ENCODE measurements at regions not wholly inside any gene's neighbourhood (a gene's known extent, or its start where the extent isn't known, plus 50 kb on each side); places are given as distances from the start of the nearest gene placed in this dataset.
"Not testable (repeated sequence)": the region's sequence is repeated elsewhere in the genome, so short reads cannot be mapped to it uniquely, and the experiment has no call there.

DNA sequence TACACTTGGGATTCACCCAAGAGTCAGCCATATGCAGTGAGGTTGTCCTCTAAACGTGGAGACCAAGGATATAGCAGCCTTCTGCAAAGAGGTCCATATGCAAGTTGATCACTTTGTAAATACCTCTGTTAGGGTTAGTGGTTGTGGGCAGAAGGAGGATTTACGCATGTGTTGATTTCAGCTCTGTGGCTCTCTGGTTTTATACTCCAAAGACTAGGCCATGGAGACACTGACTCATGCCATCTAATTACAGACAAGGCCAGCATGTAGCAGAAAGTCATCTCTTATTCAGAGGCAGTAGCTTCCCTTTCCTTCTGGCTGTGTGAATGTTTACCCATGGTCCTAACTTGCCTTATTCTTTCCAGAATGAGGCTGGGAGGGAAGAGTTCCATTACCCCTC, 140.9 kb upstream of the GOLGA6L4 start:
- DNase-seq = not testable (repeated sequence)

DNA sequence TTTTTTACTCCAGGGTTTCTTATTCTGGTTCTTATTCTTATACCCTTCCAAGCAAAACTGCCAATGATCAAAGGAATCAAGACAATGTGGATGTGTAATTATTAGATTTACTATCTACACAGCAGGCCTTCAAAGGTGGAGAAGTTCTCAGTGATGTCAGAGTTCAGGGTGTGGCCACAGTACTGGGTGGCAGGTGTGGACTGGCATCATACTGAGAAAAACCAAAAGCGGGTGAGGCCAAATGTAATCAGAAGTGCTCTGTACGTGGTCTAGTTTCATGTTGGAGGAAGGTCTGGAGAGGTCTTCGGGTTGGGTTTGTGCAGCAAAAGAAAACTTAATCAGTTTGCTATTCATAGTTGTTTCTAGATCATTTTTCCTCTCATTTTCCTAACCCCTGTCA, 138.5 kb upstream of the GOLGA6L4 start:
- not testable (repeated sequence) for DNase-seq

GRCh38 chr15:84098604-84099003, 137.0 kb upstream of the GOLGA6L4 start:
- no peak for DNase-seq

DNA sequence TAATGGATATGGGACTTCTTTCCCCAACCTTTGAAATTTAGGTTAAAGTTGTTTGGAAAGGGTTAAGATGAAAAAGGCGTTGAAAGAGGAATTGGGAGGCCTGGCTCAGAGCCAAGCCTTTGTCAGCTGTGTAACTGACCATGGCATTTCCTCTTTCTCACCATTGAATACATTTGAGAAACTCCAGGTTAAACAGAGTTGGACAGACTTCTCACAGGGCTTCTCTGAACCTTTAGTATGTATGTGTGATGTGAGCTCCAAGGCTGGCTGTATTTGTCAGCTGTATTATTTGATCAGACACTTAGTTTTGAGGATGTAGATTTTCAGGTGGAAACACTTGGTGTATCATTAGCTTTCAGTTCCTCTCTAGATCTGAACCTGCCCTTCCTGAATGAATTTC, 136.4 kb upstream of the GOLGA6L4 start:
- no peak for DNase-seq

DNA sequence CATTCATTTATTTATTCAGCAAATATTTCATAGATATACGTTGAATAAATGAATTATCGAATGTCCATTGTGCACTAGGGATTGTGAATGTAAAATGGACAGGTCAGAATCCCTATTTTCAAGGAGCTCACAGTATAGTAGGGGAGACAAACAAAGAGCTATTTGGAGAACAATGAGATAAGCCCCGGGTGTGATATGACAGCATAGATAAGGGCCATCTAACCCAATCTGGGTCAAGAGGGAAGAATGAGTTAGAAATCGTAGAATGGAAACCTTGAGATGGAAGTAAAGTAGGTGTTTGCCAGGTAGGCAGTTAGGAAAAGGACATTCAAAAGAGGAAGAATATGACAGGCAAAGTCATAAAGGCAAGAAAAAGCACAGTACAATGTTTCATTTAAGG, 132.2 kb upstream of the GOLGA6L4 start:
- no peak for DNase-seq

GRCh38 chr15:84104853-84105252, 130.7 kb upstream of the GOLGA6L4 start:
- DNase-seq = no peak

DNA sequence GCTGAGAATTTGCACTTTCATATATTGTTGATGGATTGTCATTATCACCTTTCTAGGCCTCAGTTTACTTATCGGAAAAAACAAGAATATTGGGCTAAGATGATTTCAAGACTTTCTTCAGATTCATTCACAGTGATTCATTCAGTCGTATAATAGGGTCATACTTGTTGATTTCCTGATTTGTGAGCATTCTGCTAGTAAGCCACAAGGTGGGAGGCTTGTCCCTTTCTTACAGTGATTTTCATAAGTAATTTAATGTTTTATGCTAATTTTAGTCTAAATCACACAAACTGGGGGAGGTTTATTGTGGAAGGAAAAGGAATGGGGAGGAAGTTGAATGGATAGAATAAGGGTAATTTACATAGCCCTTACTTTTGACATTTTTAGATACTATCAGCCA, 126.8 kb upstream of the GOLGA6L4 start:
- no peak for DNase-seq

GRCh38 chr15:84111575-84111974, 124.0 kb upstream of the GOLGA6L4 start:
- DNase-seq = no peak

DNA sequence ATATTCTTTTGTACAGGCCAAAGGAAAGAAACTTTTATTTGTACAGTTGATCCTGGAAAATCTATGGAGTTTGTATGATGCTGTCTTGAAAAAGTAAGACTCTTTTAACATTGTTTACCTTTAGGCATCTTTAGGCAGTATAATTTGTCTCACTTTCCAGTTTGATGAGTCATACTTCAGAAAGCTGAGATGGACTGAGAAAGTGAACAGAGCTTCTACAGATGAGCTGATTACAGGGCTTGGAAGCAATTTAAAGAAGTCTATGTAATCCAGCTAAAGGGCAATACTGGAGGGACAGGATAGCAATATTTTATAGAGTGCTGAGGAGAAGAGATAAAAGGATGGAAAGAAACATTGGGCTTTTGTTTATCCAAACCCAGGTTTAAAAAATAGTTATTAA, 123.5 kb upstream of the GOLGA6L4 start:
- no peak for DNase-seq

GRCh38 chr15:84113919-84114318, 121.7 kb upstream of the GOLGA6L4 start:
- no peak for DNase-seq

DNA sequence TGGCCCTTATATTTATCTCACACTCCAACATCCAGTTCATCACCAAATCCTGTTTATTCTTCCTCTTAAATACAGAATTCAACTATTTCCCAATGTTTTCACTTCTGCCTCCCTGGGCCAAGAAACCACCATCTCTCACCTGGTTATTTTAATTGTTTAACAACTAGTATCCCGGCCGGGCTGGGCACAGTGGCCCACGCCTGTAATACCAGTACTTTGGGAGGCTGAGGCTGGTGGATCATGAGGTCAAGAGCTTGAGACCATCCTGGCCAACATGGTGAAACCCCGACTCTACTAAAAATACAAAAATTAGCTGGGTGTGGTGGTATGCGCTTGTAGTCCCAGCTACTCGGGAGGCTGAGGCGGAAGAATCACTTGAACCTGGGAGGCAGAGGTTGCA, 120.9 kb upstream of the GOLGA6L4 start:
- not testable (repeated sequence) for DNase-seq

- not testable (repeated sequence) for DNase-seq
Measured at GRCh38 chr15:84119351-84119750, 116.2 kb upstream of the GOLGA6L4 start.

- DNase-seq = not testable (repeated sequence)
Measured at GRCh38 chr15:84120903-84121302, 114.7 kb upstream of the GOLGA6L4 start.

- not testable (repeated sequence) for DNase-seq
Measured at GRCh38 chr15:84128706-84129105, 106.9 kb upstream of the GOLGA6L4 start.

DNA sequence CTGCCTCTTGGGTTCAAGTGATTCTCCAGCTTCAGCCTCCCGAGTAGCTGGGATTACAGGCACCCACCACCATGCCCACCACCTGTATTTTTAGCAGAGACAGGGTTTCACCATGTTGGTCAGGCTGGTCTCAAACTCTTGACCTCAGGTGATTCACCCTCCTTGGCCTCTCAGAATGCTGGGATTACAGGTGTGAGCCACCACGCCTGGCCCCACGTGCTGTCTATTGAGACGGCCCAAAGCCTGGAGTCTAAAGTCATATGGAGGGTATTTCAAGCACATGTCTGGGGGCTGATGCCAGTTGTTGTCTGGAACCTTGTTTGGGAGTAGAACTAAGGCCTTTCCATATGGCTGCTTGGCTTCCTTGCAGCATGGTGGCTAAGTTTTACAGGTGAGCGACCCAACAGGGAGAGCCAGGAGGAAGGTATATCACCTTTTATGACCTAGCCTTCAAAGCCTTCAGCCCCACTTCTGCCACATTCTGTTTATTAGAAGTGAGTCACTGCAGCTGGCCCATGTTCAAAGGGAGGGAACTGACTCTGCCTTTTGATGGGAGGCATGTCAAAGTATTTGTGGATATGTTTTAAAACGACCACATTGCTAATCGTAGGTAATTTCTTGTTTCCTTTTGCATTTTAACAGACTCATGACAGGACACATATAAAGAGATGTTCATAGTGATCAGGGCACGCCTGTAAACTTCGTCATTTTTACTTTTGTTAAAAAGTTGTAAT, 105.3 kb upstream of the GOLGA6L4 start:
- DNase-seq = not testable (repeated sequence)

GRCh38 chr15:84135931-84136456, 99.6 kb upstream of the GOLGA6L4 start:
- DNase-seq = not testable (repeated sequence)

DNA sequence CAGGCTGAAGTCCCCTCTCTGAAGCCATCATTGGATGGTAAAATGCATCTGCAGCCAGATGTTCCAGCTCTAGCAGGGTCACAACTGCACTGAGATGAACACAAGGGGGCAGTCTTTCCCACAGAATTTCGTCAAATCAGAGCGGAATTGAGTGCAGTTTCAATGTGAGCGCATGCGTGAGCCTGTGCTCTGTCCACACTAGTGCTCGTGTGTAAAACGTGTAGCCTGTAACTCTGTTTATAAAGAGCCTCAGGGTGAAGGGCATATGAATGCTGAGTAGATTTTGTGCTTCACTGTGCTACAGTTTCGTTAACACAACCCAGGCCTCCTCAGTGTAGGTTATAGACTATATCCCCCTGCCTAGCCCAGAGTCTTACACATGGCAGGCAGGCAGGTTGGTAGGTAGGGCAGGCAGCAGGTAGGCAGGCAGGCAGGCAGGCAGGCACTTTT, 92.7 kb upstream of the GOLGA6L4 start:
- DNase-seq = peak; percentile 53 to 64

GRCh38 chr15:84143753-84144314, 91.7 kb upstream of the GOLGA6L4 start:
- no peak for DNase-seq

GRCh38 chr15:84144946-84145345, 90.6 kb upstream of the GOLGA6L4 start:
- not testable (repeated sequence) for DNase-seq

GRCh38 chr15:84146299-84146698, 89.3 kb upstream of the GOLGA6L4 start:
- not testable (repeated sequence) for DNase-seq

GRCh38 chr15:84147307-84147706, 88.3 kb upstream of the GOLGA6L4 start:
- not testable (repeated sequence) for DNase-seq

GRCh38 chr15:84151205-84151931, 84.2 kb upstream of the GOLGA6L4 start:
- no peak for DNase-seq

GRCh38 chr15:84152381-84152979, 83.1 kb upstream of the GOLGA6L4 start:
- DNase-seq = not testable (repeated sequence)
